GM21737 (cell line): ENCODE measurements at regions not wholly inside any gene's neighbourhood (a gene's known extent, or its start where the extent isn't known, plus 50 kb on each side); places are given as distances from the start of the nearest gene placed in this dataset.
"Not testable (repeated sequence)": the region's sequence is repeated elsewhere in the genome, so short reads cannot be mapped to it uniquely, and the experiment has no call there.

Source experiments
- ATAC-seq: cut with Tn5 transposase; IDR thresholded peaks from one replicate; pipeline ENCODE4 v1.9.1; 2021; ENCODE audit warnings: mild to moderate bottlenecking, moderate library complexity; ENCODE audit not compliant: unreplicated experiment

DNA sequence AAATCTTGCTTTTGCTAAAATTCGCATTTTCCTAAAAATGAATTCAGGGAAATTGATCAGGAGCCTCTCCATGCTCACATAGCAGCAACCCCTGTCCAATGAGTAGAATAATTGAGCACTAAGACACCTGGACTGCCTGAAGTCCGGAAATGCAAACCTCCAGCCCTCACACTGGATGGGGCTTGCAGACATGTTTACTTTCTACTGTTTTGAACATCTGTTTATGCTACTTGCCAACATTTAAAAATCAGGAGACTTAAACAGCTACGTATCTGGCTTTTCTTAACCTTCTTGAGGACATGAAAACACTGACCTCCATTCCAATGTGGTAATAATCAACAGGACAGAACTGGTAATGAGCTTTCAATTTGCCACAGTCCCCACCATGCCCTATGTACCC is 184.4 kb downstream of the SHOX2 start:
- ATAC-seq: no peak

DNA sequence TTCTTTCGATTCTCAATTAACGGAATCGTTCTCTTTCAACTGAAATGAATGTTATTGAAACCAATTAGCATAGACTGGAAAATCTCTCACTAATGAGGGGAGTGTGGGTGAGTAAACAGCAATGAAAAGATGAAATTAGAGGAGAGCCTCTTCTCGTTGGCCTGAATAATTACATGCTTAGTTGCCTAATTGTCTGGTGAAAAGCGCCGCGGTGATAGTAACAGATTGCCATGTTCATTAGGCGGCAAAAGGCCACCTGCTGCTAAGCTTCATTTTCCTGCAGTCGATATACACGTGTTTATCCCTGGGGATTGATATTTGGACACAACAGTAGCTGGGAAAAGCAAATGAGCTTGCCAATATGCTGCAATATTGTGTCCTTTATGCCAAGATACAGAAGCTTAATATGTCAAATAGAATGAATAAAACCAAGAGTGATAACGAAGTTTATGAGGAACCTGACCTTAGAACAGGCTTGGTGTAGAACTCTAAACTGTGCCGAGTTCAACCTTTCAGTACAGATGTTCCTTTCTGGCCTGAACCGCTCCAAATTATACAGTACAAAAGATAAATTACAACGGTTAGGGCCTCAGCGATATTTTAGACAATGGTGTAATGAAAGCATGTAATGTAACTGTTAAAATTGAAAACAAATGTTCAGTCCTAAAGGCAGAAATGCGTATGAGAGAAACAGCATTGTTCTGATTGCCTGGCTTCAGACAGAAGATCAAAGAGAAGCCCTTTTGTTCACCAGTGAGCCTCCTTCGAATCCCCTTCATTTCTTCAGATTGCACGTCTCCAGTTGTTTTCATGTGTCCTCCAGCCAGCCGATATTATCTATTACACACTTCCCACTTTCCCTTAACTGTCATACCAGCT is 185.2 kb downstream of the SHOX2 start:
- no peak for ATAC-seq

DNA sequence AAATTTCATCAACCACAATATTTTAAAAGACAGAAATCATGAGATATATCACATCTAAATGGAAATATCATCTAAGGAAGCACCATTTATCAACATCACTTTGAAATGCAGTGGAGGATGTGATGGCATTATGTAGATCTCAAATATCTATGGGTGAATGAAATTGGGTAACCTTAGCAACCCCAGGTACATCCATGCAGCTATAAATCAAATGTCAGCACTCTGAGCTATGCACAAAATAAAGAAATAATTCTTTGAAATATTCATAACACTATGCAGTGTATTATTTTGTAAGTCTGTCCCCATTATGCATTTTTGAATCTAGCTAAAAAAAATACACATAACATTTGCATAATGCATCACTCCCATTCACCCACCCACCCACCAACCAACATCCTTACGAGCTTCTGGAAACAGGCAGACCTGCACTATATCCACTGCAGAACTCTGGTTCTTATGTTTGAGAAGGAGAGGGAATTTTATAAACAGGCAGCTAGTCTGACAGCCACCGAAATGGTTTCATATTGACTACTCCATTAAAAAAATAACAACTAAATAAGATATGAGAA is 186.8 kb downstream of the SHOX2 start:
- ATAC-seq: no peak

DNA sequence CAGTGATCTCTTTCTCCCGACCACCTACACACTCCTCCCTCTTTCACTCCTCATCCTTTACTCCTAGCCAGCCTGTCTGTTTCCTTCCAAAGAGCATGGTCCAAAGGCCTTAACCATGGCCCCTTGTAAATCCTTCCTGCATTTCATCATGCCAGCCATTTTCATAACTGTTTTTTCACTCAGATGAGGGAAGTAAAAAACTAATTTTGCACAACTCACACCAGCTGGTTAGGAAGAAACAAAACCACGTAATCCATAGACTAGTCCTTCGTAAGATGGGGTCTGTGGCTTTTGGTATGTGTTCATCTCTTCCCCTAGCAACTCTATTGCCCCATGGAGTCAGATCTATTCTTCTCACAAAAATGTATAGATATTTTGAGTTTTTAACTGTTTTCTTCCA is 187.8 kb downstream of the SHOX2 start:
- ATAC-seq: no peak

DNA sequence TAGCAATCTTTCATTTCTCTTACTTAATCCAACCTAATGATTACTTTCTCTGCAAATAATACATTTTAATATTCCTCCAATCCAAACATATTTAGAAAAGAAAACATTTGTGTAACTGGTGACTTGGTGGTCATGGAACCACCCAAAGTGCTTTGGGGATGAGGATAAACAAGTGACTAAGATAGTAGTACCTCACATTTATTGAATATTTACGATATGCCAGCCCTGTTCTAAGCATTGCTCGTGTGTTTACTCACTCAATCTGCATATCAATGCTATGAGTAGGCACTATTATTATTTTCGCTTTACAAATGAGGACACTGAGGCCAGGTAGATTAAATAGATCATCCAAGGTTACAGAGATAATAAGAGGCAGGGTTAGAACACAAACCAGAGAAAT is 189.5 kb downstream of the SHOX2 start:
- no peak for ATAC-seq

DNA sequence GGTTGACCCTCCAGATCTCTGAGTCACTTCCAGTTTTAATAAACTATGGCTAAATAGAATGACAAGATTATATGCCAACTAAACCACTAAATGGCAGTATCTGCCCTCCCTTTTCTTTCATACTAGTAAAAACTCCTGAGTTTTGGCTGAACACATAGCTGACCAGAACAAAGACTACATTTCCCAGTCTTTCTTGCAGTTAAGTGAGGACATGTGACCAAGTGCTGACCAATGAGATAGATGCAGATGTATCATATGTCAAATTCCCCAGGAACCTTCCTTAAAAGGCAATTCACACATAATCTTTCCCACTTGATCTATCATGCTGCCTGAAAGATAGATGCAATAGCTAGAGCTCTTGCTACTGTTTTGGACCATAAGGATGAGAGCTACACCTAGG is 191.3 kb downstream of the SHOX2 start:
- no peak for ATAC-seq

DNA sequence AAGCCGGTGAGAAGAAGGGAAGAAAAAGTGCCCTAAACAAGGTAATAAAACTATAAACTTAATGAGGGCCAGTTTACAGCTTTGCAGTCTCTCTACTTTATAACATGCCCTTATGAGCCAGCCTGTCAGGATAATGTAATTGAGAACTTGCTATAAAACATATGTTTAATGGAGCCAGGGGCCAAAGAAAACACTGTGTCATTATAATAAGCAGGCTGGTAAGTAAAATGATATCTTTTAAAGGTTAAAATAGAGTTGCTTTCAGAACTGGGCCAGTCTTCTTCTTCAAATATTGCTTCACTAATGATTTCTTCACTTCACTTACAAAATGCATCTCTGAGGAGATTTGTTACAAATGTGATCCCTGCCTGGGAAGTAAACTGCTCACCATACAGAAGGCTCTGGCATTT is 192.5 kb downstream of the SHOX2 start:
- no peak for ATAC-seq

DNA sequence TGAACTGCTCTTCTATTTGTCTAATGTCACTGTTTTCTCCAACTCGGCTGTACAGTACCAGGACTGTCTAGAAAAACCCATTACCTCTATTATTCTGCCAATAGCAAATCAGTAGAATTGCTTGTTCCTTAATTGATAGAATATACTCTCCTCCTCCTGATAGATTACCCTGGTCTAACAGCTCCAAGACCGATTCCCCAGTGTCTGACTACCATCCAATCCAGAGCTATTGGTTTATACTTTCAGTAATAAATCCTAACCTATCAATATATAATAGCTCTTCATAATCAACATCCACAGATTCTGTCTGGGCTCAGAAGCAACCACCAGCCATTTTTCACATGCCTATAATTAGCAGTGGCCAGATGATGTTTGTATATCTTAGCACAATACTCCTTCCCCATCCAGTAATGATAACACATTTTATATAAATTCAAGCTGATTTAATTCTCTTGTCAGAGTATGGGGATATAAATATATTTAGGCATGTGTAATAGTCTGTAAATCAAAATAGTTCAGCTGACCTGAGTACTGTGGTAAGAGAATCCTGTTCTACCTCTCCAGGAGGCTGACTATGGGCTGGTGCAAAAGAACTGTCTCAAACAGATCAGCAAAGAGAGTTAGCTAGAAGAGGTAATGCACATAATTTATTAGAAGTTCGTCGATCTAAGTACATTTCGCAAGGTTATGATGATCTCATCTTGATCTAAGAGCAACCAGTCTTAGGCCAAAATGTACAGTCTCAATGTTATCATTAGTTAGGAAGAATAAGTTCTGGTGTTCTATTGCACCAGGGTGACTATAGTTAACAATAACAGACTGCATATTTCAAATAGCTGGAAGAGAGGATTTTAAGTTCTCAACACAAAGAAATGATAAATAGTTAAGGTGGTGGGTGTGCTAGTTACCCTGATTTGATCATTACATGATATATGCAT is 193.4 kb downstream of the SHOX2 start:
- ATAC-seq: no peak

DNA sequence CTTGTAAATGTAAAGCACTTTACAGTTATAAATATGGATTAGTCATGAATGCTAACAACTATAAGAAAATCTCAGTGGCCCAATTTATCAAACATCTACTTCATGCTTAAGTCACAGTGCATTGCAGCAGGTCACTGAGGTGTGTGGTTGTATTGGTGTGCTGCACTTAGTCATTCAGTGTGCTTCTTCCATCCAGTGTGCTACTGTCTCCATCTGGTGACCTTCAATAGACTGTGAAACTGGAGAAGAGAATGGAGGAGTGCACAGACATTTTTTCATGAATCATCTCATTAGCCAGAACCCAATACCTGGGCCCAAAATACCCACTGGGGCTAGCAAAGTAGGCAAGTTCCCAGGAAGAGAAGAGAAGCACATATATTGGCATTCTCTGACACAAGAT is 199.6 kb downstream of the SHOX2 start:
- ATAC-seq: no peak

DNA sequence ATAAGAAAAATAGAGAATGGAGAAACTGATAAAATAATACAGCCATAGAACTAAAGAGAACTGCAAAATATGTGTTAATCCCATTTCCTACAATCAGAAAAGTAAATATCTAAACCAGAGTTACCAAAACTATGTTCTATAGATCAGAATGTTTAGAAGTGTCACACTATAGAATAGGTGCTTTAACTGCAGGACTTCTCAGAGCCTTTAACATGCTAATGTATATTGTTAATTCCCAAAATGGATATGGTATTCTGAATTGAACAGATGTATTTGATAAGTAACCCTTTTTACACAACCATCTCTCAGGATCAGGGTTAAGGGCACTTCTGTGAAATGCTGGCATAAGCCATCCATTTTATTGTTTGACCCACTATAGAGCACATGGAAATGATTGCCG is 200.3 kb downstream of the SHOX2 start:
- no peak for ATAC-seq

DNA sequence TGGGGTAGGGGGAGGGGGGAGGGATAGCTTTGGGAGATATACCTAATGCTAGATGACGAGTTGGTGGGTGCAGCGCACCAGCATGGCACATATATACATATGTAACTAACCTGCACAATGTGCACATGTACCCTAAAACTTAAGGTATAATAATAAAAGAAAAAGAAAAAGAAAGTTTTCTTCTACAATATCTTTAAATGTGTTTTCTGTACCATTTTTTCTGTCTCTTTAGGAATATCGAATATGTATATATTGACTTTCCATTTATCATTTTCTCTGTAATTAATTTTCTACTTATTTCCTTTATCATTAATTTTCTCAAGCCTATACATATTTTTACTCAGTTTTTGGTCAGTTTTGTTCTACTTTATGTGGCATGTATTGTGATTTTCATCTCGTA is 203.5 kb downstream of the SHOX2 start:
- ATAC-seq: not testable (repeated sequence)

DNA sequence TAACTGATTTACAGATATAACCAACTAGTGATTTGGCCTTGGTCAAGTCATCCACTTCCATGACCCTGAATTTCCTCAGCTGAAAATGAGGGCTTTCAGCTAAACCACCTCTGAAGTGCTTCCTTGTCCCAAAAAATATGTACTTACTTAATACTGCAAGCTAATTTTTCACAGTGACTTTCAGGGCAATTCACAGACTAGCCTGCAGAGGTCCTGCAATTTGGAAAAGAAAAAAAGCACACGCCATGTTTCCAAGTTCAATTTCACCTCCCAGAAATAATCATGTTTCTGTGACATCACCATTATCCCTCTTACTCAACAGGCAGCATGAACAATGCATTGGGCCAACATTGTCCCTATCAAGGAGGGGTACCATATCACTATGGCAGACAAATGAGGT is 218.2 kb downstream of the SHOX2 start:
- no peak for ATAC-seq

DNA sequence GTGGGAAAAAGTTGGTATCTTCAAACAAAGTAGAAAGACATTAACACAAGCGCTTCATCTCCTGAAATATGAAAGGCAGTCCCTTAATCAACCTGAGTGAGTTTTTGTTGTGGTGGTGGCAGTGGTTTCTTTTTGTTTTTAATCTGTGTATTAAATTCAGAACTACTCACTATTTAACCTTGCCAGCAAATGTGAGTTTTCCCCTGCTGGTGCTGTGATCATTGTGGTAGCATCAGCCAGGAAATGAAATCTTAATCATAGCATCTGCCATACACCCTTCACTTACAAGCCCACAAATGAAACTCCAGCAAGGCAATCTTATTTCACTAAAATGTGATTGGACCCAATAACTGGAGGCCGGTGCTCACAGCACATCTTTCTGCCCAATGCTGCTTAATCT is 229.7 kb downstream of the SHOX2 start:
- no peak for ATAC-seq

DNA sequence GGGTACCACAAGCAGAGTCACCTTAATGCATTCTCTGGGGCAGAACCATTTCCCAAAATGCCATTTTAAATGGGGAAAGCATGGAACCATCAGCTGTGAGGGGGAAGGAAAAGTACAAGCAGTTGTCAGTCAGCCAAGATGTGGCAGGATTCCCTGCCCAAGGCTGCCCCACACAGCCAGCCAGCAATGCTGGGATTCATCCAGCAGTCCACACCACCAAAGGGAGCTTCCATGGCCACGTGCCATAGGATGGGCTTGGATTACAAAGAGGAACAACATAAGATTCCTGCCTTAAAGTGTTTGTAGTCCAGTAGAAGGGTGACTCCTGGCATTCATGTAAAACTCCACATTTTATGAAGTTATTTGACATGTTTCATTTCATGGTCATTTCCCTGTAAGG is 233.3 kb downstream of the SHOX2 start:
- no peak for ATAC-seq

DNA sequence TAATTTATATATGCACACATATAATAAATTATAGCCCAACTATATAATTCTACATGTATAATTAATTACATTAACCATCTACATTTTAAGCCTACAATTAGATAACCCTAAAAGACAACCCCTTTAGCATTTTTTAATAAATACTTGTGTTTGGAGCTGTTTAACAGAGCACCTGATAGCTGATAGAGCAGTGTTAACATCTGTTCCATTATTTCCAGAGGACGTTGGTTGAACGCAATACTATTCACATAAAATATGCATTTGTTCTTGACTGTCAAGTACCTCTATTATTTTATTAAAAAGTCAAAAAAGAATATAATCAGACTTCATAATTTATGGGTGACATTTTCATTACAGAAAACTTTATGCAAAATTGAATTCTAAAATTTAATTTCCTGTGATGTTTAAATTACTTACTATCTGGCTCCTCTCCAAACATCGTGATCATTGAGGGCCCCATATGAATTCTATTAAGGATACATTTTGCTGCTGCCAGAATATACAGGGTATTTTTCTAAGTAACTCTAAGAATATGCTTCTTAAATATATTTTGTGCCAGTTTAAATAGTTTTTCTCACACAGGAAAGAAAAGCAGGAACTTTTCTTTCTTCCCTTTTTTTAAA is 234.3 kb downstream of the SHOX2 start:
- ATAC-seq: no peak

DNA sequence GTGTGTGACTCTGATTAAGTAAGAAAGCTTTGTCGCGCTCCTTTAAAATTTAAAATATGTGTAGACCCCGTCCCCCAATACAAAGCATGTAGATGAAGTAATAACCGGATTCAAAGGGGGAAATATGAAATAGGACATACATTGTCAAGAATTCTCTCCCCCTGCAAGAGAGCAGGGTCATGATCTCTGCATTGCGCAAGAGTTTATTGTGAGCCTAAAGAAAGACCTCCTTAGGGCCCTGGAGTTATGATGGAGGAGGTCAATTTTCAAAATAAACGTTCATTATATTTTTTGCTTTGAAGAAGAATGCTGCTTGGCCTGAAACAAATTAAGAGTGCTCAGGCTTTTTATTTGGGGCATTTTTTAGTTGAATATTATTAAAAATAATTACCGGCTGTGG is 235.0 kb downstream of the SHOX2 start:
- ATAC-seq: no peak

DNA sequence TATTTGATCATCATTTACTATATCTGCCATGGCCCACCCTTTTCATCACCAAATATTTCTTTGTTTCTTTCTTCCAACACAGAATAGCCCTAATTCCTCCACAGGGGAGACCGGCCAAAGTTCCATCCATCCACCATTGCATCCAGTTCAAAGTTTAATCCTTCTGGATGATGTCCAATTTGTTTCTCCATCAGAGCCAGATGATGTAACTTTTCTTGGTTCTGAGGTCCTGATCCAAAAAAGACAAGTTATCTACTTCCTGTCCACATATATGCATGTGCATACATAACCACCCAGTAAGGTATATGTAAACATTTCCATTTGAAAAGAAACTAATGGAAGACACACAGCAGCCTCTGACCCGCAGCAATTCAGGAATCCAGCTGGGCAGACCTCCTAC is 237.3 kb downstream of the SHOX2 start:
- ATAC-seq: no peak

DNA sequence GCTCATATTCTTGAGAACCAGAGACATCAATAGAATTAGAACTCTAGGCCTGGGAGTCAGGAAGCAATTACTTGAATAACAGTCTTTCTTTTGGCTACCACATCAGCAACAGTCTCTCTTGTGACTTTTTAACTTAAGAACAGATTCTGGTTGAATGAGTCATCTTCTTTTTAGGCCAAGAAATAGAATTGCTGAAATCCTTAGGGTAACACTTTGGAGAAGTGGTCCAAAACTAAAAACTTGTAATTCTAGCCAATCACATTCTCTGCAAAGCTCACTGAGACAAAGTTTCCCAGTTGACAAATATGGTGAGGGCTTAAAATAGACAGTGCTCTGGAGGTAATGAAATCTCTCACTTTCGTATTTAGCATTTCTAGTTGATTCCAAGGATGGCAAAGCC is 238.0 kb downstream of the SHOX2 start:
- no peak for ATAC-seq

DNA sequence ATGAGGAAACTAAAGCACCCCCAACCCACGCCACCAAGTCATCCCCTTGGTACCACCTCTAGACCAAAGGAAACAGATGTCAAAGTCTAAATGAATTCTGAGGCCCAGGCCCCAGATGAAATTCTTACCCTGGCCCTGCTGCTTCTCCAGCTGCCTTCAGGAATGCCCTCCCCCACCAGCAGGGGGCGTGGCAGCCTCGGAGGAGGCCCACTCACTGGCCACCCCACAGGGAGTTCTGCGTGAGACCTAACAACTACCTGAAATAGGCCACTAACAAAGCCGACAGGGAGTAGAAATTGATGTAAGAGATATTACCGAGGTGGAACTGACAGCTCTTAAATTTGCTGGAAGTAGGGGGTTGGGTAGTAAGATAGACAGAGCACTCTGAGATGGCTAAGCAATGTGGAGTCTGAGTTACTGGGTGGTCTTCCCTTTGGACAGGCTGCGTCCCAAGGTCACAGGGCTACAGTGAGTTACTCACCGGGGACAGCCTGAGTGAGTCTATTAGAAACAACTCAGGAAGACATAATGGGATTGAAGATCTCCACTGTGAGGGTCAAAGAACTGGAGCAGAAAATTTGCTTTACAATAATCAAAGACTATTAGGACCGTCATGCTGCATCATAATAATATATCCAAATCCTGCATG is 240.7 kb downstream of the SHOX2 start:
- no peak for ATAC-seq

DNA sequence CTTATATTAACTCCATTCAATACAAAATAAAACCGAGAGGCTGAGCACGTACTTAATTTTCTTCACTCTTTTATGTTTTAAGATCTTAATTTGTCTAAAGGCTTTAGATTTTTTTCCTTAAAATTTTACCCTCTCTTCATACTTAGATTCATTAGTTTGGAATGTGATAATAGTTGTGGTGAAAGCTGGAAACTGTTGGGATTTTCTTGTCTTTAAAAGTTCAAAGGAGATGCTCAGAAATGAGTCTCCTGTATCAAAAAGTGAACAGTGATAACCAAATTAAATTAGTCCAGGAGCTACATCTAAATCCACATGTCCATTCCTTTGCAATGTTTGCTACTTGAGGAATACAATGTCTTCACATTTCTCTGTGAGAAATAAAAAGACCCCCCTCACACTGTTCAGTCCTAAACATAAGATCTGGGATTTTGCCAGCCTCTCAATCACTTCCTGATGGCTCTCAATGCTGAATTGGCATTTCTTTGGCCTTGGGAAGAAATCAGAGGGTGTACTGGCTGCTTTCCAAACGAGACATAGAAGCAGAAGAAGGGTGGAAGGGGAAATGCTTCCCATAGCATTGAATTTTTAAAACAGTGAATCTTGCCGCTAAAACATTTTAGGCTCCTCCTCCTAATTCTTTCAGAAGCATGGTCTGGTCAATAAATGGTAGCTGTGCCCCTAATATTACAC is 245.0 kb downstream of the SHOX2 start:
- ATAC-seq: no peak
